ENCODE measurements at regions not wholly inside any gene's neighbourhood (a gene's known extent, or its start where the extent isn't known, plus 50 kb on each side); places are given as distances from the start of the nearest gene placed in this dataset.

- no peak for DNase-seq (ENCODE audit: low spot score)
Observed at GRCh38 chr7:131897790-131898165, 341.4 kb upstream of the PODXL start.

DNA sequence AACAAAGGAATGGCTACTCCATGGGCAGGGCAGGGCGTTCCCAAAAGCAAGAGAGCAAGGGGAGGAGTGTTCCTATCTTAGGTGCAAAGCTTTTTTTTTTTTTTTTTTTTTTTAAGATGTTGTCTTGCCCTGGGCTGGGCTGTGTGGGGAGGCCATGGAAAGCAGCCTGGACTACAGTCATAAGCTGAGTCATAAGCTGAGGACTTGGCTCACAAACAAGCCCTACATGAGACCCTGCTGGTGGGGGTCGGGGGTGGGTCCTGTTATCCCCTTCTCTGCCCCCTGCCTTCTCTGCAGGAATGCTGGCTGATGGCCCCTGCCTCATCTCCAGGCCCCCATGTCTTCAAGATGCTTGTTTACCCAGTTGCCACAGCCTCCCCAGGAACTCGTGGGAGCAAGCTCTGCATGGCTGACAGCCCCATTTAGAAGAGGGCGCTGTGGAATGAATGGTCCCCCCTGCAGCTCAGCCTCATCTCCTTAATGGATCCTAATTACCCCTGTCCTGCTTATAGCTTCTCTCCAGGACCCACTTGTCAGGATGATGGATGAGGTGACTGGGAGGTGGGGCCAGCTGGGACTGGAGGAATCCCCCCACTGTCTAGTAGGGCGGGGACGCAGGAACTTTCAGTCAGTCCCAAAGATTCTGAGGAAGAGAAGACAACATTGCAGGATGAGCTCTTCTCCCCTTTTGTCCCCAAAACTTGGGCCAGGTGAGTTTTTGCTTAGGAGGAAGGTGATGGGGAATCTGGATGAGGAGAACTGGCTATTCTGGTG lies 340.8 kb upstream of the PODXL start:
- peak; percentile 41 for DNase-seq (ENCODE audit: low spot score)

- DNase-seq (ENCODE audit: low spot score): no peak
Observed at GRCh38 chr7:131896165-131896863, 339.9 kb upstream of the PODXL start.

GRCh38 chr7:131895541-131896164 lies 339.2 kb upstream of the PODXL start:
- DNase-seq (ENCODE audit: low spot score): peak; percentile 87

DNA sequence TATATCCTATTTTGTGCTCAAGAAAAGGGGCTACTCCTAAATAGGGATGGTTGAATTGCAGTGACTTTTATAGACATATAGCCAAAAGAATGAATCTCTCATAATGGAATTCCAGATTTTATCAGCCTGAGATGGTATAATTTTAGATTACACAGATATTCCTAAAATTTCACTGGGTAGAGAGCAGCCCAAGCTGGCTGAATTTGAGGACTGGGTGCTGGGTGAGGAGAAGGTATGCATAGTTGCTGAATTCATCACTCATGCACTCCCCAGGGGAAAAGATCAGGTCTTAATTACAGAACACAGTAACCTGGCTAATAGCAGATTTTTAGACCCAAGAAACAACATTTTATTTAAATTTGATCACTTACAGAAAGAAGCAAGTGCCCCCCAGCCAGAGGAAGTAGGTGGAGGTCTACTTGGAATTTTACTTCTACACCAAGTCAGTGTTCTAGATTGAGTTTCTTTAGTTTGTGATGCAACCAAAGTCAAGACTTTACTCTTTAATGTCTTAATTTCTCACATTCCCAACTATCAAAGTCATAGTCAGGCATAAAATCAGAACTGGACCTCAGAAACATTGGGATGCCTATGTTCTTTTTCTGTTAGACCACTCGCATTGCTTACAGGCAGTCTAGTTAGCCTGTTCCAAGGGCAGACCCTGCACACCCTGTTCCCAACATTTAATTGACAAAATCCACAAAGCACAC lies 337.4 kb upstream of the PODXL start:
- no peak for DNase-seq (ENCODE audit: low spot score)

DNA sequence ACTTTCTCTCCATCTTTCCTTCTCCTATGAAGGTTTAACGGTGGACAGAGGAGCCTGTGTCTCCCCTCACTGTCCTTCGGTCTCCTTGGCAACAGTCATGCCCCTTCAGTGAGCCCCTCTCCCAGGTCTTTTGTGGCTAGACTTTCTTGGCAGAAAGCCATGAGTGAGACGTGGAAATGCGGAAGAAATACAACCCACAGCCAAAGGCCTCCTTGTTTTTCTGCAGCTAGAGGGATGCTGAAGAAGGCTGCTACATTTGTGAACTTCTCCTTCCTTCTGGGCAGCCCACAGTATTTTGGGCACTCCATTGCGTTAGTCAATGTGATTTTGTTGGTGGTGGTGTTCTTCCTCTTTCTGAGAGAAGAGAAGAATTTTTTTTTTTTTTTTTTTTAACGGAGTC lies 333.7 kb upstream of the PODXL start:
- DNase-seq (ENCODE audit: low spot score): no peak

DNA sequence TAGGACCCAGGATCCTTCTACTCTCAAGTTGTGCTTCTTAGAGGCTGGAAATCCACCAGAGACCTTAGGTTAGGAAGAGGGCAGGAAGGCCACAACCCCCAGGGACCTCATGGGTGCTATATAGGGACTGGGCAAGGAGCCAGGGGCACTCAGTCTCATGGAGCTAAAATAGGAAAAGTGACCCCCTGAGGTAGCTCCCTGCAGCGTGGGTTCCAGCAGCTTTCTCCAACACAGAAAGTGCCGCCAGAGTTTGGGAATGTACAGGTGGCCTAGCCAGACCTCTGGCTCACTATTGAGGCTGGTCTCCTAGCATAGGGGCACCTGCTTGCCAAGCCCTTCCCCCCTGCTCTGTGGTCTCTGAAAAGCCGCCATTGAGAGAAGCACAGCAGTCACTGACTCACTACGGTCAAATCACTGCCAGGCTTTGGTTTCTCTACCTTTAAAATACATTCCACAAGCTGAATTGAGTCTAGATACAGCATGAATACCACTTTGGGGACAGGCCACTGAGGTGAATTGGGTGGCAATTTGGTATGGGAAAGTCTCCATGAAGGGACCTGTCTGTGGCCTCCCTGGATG lies 333.2 kb upstream of the PODXL start:
- DNase-seq (ENCODE audit: low spot score): no peak

GRCh38 chr7:131883769-131884168 lies 327.3 kb upstream of the PODXL start:
- no peak for DNase-seq (ENCODE audit: low spot score)

DNA sequence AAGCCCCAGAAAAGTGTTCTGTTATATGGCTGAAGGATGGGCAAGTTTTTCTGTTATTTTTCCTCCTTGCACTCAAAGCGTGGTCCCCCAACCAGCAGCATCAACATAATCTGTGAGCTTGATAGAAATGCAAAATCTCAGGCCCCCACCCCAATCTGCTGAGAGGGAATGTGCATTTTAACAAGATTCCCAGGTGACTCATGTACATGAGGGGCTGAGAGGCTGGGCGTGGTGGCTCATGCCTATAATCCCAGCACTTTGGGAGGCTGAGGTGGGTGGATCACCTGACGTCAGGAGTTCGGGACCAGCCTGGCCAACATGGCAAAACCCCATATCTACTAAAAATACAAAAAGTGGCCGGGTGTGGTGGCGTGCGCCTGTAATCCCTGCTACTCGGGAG lies 326.8 kb upstream of the PODXL start:
- DNase-seq (ENCODE audit: low spot score): no peak

DNA sequence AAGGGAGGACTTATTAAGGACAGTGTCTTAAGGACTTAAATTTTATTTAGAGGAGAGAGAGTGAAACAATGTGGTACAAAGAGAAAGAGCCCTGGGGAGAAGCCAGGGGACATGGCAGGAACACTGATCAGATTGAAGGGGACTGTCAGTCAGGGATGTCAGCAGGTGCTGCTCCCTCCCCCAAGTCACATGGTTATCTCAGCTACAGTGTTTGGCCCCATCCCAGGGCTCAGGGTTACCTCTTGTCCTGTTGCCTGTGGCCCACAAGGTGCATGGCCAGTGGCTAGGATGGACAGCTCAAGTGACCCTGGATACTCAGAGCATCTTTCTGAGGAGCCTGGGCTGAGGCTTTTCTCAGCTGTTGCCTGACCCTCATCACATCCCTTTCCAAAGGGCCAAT lies 325.9 kb upstream of the PODXL start:
- no peak for DNase-seq (ENCODE audit: low spot score)

DNA sequence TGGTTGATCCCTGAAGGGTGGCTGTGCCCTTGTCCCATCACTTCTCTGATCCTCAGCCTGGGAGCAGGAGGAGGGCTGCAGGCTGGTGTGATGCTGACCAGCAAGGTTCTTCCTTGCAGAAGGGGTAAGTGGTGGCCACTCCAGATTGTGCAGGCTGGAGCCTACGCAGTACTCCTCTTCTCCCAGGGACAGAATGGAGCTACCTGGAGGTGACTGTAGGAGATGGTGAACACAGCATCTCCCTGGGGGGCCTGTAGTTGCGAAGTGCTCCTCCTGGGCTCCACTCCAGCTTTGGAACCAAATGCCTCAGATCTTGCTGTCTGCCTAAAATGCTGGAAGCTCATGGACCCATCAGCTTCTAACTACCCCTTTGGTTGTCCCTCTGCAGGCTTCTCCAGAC lies 323.6 kb upstream of the PODXL start:
- no peak for DNase-seq (ENCODE audit: low spot score)

DNA sequence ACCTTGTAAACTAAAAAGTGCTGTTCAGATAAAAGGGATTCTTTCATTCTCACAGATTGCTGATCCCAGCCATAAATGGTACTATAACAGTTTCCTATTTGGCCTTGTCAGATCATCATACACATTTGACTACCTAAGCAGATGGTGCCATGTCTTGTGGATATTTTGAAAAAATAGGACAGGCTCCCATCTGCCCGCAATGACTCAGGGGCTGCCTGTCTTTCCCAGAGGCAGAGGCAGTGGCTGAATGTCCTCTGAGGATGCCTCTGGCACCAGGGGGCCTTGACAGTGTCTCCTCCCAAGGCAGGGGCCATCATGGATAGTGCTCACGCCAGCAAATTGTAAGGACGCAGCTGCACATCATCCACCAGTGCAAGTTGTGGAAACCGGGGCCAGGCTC lies 323.0 kb upstream of the PODXL start:
- no peak for DNase-seq (ENCODE audit: low spot score)

DNA sequence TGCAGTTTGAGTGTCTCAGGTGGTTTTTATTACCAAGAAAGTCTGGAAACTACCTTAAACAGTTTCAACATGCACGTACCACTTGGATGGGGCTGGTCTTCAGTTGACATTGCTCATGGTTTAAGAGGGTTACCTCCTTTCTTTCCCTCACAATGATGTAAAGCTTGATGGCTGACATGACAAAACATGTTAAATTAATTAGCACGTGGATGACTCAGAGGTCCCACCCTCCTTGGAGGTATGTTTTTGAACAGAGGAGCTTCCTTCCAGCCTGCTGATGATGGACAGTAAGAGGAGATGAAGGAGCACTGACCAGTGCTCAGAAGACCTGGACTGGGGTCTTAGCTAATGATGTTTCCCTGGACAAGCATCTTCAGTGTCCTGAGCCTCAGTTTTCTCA lies 322.3 kb upstream of the PODXL start:
- DNase-seq (ENCODE audit: low spot score): no peak

GRCh38 chr7:131873581-131873980 lies 317.2 kb upstream of the PODXL start:
- no peak for DNase-seq (ENCODE audit: low spot score)

DNA sequence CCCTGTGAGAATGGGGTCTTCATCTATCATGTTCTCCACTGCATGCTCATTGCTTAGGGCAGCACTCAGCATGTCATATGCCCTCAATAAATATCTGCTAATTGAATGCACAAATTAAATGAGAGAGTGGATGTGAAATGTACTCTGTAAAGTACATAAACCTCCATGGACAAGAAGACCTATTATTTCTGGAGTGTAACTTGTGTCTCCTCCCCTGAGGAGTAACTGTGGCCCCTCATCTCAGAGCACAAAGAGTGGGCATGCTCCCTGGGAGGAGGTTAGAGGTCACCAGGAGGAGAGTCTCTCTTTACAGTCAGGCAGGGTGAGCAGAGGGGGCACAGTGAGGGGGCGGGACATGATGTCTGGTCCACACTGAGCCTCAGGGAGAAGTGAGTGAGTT lies 313.6 kb upstream of the PODXL start:
- DNase-seq (ENCODE audit: low spot score): no peak

DNA sequence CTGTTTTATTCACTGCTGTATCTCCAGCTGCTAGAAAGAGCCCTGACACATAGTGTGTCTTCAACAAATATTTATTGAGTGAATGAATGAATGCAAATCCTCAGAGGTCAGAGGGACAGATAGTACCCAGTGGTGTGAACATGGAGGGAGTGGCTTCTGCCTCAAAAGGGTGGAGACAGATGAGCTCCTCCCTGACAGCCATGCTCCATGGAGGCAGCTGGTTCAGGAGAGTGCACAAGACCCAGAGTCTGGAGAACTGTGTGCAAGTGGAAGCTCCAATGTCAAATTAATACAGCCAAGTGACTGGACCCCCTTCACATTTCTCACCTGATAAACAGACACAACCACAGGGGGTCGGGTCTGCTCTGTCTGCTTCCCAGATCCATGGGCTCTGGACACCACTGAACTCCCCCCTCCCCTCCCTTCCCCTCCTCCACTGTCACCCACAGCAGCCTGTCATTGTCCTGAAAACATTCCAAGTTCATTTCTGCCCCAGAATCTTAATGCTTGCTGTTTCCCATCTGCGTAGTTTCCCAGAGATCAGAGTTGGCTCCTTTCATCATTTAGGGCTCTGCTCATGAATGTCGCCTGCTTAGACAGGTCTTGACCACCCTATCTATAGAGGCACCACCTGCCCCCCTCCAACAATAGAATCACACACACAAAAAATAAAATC lies 312.9 kb upstream of the PODXL start:
- DNase-seq (ENCODE audit: low spot score): no peak

- no peak for DNase-seq (ENCODE audit: low spot score)
Observed at GRCh38 chr7:131867461-131867860, 311.0 kb upstream of the PODXL start.

- no peak for DNase-seq (ENCODE audit: low spot score)
Observed at GRCh38 chr7:131865911-131866310, 309.5 kb upstream of the PODXL start.

- no peak for DNase-seq (ENCODE audit: low spot score)
Observed at GRCh38 chr7:131861620-131862346, 305.4 kb upstream of the PODXL start.

DNA sequence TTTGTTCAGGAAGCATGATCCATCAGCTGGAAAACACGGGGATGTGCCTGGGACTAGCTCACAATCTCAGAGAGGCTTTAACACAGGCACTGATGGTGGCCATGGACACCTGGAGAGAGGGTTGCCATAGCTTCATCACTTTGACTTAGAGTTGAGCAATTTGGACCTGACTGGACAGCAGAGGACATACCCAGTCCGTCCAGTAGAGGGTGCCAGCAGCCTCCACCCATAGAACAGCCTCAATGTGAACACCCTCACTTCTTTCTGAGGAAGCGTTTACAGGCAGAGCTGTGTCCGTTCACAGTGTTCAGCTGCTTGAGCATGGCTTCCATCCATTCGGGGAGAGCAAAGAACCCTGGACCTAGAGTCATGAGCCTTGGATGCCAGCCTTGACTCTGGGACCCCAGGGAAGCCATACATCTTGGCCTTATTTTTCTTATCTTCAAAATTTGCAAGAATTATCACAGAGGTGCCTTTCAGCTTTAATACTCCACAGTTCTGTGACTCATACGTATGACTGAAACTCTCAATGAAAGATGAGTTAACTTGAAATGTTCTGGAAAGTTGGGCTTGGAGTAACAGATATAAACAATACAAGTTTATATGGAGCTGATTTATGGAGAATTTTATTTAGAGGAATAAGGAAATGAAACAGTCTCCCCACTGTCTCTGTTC lies 302.9 kb upstream of the PODXL start:
- peak; percentile 97 for DNase-seq (ENCODE audit: low spot score)

DNA sequence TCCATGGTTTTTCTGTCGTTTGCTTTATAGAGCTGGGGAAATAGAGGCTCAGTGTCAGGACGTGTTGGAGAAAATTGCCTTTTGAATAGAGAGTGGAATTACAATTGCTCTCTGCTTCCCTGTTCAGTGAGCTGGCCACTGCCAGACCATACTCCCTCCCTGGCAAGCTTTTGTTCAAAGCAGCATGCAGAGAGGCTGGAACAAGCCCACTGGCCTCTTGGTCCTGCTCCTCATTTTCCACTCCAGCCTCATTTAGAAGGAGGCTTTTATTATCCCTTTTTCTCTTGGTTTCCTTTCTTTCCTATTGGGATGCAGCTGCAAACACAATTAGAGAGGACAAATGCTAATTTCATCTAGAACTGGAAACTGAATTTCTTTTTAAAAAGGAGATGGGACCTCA lies 302.2 kb upstream of the PODXL start:
- DNase-seq (ENCODE audit: low spot score): no peak
